Right hindlimb (tissue), 1 donor: ENCODE measurements at regions not wholly inside any gene's neighbourhood (a gene's known extent, or its start where the extent isn't known, plus 50 kb on each side); places are given as distances from the start of the nearest gene placed in this dataset.
"Not testable (repeated sequence)": the region's sequence is repeated elsewhere in the genome, so short reads cannot be mapped to it uniquely, and the experiment has no call there.

Experiments
- DNase-seq: peaks from one replicate; pipeline ENCODE4 v3.0.0-alpha.2; 2018

DNA sequence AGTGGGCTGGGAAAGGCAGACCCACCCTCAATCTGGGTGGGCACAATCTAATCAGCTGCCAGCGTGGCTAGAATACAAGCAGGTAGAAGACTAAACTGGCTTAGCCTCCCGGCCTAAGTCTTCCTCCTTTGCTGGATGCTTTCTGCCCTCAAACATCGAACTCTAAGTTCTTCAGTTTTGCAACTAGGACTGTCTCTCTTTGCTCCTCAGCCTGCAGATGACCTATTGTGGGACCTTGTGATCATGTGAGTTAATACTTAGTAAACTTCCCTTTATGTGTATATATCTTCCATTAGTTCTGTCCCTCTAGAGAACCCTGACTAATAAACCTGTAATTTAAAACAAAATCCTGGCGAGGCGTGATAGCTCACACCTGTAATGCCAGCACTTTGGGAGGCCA lies 51.8 kb upstream of the SLC39A8 start:
- not testable (repeated sequence) for DNase-seq

GRCh38 chr4:102399021-102399420 lies 53.7 kb upstream of the SLC39A8 start:
- DNase-seq, result no peak

- DNase-seq, result no peak
These were observed 55.6 kb upstream of the SLC39A8 start for GRCh38 chr4:102400898-102401297.

DNA sequence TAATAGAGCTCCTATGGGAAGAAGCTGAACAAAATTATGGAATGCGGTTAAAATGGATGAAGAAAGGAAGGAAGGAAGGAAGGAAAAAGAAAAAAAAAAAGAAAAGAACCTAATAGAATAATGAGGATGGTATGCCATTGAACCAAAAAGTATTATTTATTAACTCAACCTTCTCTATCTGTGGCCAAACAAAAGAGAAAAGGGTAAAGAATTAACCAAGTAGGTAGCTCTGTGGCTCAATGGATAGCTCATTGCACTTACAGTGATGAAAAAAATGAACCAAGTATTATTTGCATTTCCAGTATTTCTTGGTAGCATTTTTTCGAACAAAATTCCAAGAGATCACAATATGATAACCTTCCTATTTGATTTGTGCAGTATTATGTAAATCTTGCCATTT lies 56.9 kb upstream of the SLC39A8 start:
- DNase-seq, result no peak

GRCh38 chr4:102403116-102403515 lies 57.8 kb upstream of the SLC39A8 start:
- no peak for DNase-seq

- no peak for DNase-seq
These were observed 59.2 kb upstream of the SLC39A8 start for GRCh38 chr4:102404431-102404969.

DNA sequence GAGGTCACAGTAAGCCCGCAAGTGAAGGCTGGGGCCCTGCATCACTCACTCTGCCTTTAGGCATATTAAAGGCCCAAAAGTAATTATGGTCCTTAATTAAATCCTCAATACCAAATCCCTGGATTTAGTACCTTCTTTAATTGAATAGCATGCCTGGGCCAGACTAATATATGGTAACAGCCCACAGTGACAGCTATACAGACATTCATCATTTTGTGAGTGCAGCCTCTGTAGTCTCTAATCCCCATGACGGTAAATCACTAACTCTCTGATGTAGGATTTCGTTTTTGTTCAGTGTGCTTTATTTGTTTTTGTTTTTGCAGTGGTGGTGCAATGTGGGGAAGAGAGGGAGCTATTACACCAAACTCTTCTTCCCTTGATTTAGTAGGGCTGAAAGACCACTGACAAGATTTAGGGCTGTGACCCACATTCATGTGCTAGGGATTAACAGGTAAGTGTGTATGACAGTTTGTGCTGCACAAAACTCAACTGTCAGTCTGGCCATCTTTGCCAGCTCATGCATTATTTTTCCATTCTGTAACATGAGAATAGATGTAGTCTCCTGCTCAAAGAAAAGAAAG lies 60.6 kb upstream of the SLC39A8 start:
- no peak for DNase-seq

- not testable (repeated sequence) for DNase-seq
These were observed 65.6 kb upstream of the SLC39A8 start for GRCh38 chr4:102410884-102411283.

DNA sequence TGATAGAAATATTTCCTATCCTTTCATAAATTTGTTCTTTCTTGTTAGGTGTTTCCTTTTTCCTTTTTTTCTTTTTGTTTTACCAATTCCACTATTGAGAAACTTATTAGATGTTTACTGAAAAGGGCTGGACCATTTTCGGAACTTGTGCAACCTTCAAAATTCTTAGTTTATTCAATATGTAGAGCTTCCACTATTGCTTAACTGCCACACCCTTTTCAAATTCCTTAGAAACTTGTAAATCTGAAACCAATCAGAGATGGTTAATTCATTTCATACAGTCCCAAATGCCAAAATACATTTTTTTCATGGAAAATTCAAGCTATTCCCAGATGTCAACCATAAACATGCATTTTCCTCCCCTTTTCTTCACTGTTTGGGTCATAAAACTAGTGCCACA lies 66.1 kb upstream of the SLC39A8 start:
- DNase-seq, result no peak

GRCh38 chr4:102416765-102417164 lies 71.5 kb upstream of the SLC39A8 start:
- DNase-seq, result no peak

- DNase-seq, result no peak
These were observed 75.5 kb upstream of the SLC39A8 start for GRCh38 chr4:102420563-102421398.

- no peak for DNase-seq
These were observed 77.6 kb upstream of the SLC39A8 start for GRCh38 chr4:102422843-102423242.

GRCh38 chr4:102423375-102423774 lies 77.8 kb upstream of the NFKB1 start:
- DNase-seq, result no peak

- DNase-seq, result no peak
These were observed 73.7 kb upstream of the NFKB1 start for GRCh38 chr4:102427371-102427998.

GRCh38 chr4:102428122-102428521 lies 73.0 kb upstream of the NFKB1 start:
- DNase-seq, result no peak

DNA sequence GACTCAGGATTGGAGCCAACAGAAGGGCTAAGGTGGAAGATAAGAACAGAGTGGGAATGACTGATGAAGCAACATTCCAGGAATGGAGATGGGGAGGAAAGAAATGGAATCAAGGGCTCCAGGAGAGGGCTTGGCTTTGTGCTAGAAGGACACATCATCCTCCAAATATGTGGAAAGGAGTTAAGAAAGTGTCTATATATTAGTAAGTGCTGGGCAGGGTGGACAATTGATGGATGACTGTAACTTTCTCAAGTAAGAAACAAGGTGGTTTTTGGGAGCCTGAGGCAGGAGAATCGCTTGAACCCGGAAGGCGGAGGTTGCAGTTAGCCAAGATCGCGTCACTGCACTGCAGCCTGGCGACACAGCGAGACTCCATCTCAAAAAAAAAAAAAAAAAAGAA lies 71.6 kb upstream of the NFKB1 start:
- no peak for DNase-seq

GRCh38 chr4:102430461-102430910 lies 70.7 kb upstream of the NFKB1 start:
- no peak for DNase-seq

- DNase-seq, result no peak
These were observed 69.6 kb upstream of the NFKB1 start for GRCh38 chr4:102431608-102431961.

DNA sequence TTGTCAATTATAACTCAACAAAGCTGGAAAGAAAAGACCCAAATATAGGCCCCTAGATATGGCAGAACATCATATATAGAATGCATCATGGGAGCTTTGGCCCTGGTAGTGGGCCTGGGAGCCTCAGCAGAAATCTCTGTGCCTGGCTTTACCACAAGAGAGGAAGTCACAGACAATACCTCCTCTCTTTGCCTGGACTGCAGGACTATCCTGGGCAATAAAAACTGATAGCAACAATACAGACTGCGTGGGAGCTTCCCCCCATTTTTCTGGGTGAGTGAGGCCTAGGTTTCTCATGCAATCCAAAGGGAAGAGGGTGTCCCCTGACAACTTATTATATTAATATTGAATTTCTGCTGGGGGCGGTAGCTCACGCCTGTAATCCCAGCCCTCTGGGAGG lies 64.0 kb upstream of the NFKB1 start:
- no peak for DNase-seq

DNA sequence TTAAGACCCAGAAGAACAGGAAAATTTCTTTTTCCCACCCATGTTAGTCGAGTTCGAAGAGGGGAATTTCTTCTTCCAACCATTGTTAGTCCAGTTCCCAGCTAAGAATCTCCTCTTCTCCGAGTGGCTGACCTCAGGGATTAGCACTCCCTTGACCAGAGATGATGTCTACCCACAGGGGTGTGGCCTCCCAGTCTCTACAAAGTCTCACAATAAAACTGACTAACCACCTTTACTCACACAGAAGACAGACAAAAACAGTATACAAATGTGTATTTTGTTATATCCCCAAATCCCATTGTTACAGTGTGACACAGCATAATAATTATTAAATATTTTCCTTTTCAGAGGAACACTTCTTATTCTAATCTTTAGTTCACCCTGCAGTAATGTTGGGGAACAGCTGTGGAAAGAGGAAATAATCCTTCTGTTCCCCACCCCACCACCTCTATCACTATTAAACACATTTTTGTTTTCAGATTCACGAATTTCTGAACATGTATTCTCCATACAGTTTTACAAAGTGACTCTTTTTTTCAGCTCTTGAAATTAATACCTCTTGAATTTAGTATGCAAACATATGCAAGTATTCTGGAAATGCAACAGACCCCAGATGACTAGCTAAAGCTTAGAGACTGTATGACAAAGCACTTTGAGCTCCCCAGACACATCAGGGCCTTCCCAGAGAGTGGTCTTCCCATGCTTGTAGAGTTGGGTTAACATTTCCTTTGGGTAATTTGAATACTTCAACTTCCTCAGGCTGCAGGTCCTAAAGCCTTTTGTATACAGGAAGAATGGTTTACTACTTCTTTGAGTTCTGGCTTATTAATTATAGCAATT lies 62.5 kb upstream of the NFKB1 start:
- no peak for DNase-seq

DNA sequence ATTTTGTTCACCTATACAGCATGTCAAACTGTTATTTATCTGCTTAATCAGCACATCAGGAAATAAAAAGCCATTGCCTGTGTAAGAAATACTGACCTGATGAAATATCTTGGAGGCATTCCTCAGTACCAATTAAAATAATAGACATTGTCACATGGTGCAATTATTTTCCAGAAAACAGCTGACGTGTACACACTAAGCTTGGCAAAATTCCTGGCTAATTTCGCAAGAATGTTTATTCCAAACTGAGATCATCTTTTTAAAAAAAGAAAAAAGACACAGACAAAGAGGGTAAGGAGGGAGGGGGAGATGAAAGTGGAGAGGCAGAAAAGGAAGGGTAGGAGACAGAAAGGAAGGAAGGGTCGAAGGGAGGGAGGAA lies 61.9 kb upstream of the NFKB1 start:
- DNase-seq, result no peak

DNA sequence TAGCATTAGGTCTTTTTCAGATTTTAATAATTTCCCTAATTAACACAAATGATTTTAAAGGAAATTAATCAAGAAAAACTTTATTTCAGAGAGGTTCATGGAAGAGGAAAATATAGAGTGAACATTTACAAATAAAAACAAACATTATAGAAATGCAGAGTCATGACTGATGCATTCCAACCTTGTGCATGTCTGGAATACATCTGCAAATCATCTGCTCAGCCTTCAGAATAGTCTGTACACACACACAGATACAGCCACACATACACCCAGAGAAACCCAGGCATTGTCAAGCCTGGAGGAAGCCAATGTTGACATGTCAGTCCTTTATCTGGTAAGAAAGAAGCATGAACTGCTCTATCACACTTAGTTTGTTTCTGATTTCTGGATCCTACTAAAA lies 61.3 kb upstream of the NFKB1 start:
- DNase-seq, result no peak

DNA sequence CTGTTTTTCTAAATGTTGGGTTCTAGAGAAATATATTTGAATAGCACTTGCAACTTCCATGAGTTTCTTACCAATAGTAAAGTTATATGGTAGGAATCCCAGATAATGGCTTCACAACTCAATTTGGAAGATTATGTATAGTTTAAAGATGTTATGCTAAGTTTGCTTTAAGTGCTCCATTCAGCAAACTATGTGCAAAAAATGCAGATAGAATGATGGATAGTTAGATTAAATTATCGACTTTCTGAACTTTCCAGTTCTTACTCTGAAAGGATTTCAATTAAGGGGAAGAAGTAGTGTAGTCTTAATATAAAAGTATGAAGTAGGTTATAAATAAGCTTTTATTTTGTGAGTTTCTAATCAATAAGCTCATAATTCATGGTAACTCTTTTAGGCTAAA lies 60.7 kb upstream of the NFKB1 start:
- DNase-seq, result no peak
